GM12878 (cell line): ENCODE measurements at regions not wholly inside any gene's neighbourhood (a gene's known extent, or its start where the extent isn't known, plus 50 kb on each side); places are given as distances from the start of the nearest gene placed in this dataset.

ENCODE experiments used
- ATAC-seq: fragments of 200-7000 bp; cut with Tn5 transposase; 3 replicates; pipeline ENCODE4 v1.9.1; 2020; ENCODE audit warnings: mild to moderate bottlenecking, moderate library complexity
- BruUV-seq: library from RNA; stranded (reverse); fragments of 400-500 nt; replicated peaks from 2 replicates; lab custom pipeline; 2021; lab: Mats Ljungman, UMichigan
- CTCF ChIA-PET: fragments of 300-600 bp; sonication (Branson Sonifier 250); formaldehyde crosslinking; extraction: SDS; loops from one replicate; lab custom pipeline; 2021; ENCODE audit warnings: inconsistent platforms; lab: Yijun Ruan, JAX
- POLR2A ChIA-PET: fragments of 350-600 bp; formaldehyde crosslinking; extraction: SDS; loops from one replicate; lab custom pipeline; 2021; ENCODE audit warnings: inconsistent platforms; lab: Charles Lee
- RAD21 ChIA-PET: fragments of 300-600 bp; sonication (Branson Sonifier 250); formaldehyde crosslinking; loops from one replicate; lab custom pipeline; 2023; ENCODE audit warnings: antibody characterized with exemption; ENCODE audit not compliant: unreplicated experiment; lab: Charles Lee
- SMC1A ChIA-PET: fragments of 300-600 bp; sonication (Branson Sonifier 250); formaldehyde crosslinking; loops from one replicate; lab custom pipeline; 2023; ENCODE audit not compliant: unreplicated experiment, uncharacterized antibody; lab: Charles Lee
- DNase-seq: peaks from one replicate; pipeline ENCODE4 v3.0.0-alpha.2; 2011; ENCODE audit warnings: low read depth, low spot score
- FAIRE-seq: peaks from 3 replicates; lab custom pipeline; 2011; peaks lifted over from hg19 to GRCh38; lab: Jason Lieb, UNC
- H2AFZ ChIP-seq: 2 replicates; pipeline ENCODE4 v1.6.0; 2011; ENCODE audit warnings: low read depth, low read length, control low read depth; ENCODE audit not compliant: control insufficient read depth
- H3K27ac ChIP-seq: 2 replicates; pipeline ENCODE4 v1.5.1; 2011; ENCODE audit warnings: control low read depth; ENCODE audit not compliant: control insufficient read depth, insufficient read depth
- H3K27me3 ChIP-seq, 2 experiments: replicated peaks in 1 of 2; 2 replicates each; pipeline versions ENCODE4 v1.6.0 to v1.6.1; 2011; ENCODE audit warnings: low read length in 1 of 2; ENCODE audit not compliant: control insufficient read depth in 2 of 2, insufficient read depth in 2 of 2
- H3K36me3 ChIP-seq, 2 experiments: 2 replicates each; pipeline ENCODE4 v1.5.1; 2011; ENCODE audit warnings: low read length in 1 of 2; ENCODE audit not compliant: control insufficient read depth in 2 of 2, insufficient read depth in 2 of 2
- H3K4me1 ChIP-seq: 2 replicates; pipeline ENCODE4 v1.6.1; 2011; ENCODE audit warnings: mild to moderate bottlenecking, low read length, moderate library complexity, mixed read lengths; ENCODE audit not compliant: control insufficient read depth, insufficient read depth
- H3K4me2 ChIP-seq: 2 replicates; pipeline ENCODE4 v1.6.0; 2011; ENCODE audit warnings: control low read depth; ENCODE audit not compliant: control insufficient read depth, insufficient read depth
- H3K4me3 ChIP-seq: fragments of 200-600 bp; sonication (generic); 2 replicates; pipeline ENCODE4 v1.5.1; 2016
- H3K79me2 ChIP-seq: 2 replicates; pipeline ENCODE4 v1.6.0; 2011; ENCODE audit warnings: low read length; ENCODE audit not compliant: control insufficient read depth, insufficient read depth
- H3K9ac ChIP-seq: 2 replicates; pipeline ENCODE4 v1.8.0; 2011; ENCODE audit warnings: low read length, control low read depth, mixed read lengths; ENCODE audit not compliant: control insufficient read depth, insufficient read depth
- H3K9me3 ChIP-seq: replicated peaks from 3 replicates; pipeline ENCODE4 v1.5.1; 2011; ENCODE audit warnings: mild to moderate bottlenecking, low read length; ENCODE audit not compliant: control insufficient read depth, insufficient read depth
- H4K20me1 ChIP-seq: 2 replicates; pipeline ENCODE4 v1.6.0; 2011; ENCODE audit not compliant: control insufficient read depth, insufficient read depth
- CBX3 ChIP-seq: fragments of 200-600 bp; sonication (generic); IDR thresholded peaks from 2 replicates; pipeline ENCODE4 v1.6.1; 2016; ENCODE audit warnings: low read depth, borderline replicate concordance
- CHD1 ChIP-seq: IDR thresholded peaks from 2 replicates; pipeline ENCODE4 v1.6.1; 2012; ENCODE audit warnings: low read depth, low read length, improper control_type of control experiment
- MAX ChIP-seq: IDR thresholded peaks from 2 replicates; pipeline ENCODE4 v1.6.1; 2012; ENCODE audit warnings: low read depth, low read length, improper control_type of control experiment
- MXI1 ChIP-seq: fragments of 150-350 bp; IDR thresholded peaks from 2 replicates; pipeline ENCODE4 v1.6.1; 2011; ENCODE audit warnings: low read depth, mild to moderate bottlenecking, inconsistent platforms, low read length, improper control_type of control experiment
- NR2C1 ChIP-seq: fragments of 450-650 bp; IDR thresholded peaks from 2 replicates; pipeline ENCODE4 v1.6.1; 2017; ENCODE audit warnings: antibody characterized with exemption, mild to moderate bottlenecking, moderate library complexity
- POU2F2 ChIP-seq: IDR thresholded peaks from 3 replicates; pipeline ENCODE4 v1.6.1; 2011; ENCODE audit warnings: low read depth, mild to moderate bottlenecking, low read length, borderline replicate concordance
- RBBP5 ChIP-seq: fragments of 200-600 bp; sonication (generic); conservative IDR thresholded peaks from 2 replicates; pipeline ENCODE4 v1.6.1; 2016
- SIX5 ChIP-seq: IDR thresholded peaks from 2 replicates; pipeline ENCODE4 v1.6.1; 2011; ENCODE audit warnings: mild to moderate bottlenecking, low read depth, low read length, moderate library complexity; ENCODE audit not compliant: severe bottlenecking
- SMC3 ChIP-seq: IDR thresholded peaks from 2 replicates; pipeline ENCODE4 v1.6.1; 2011; ENCODE audit warnings: low read length, improper control_type of control experiment, borderline replicate concordance
- SREBF1 ChIP-seq: IDR thresholded peaks from 2 replicates; pipeline ENCODE4 v1.6.1; 2012; ENCODE audit warnings: mild to moderate bottlenecking, low read length
- TARDBP ChIP-seq: IDR thresholded peaks from 2 replicates; pipeline ENCODE4 v1.6.1; 2016; ENCODE audit warnings: borderline replicate concordance
- TCF3 ChIP-seq: IDR thresholded peaks from 2 replicates; pipeline ENCODE4 v1.6.1; 2012; ENCODE audit warnings: low read depth, mild to moderate bottlenecking, low read length, borderline replicate concordance; ENCODE audit not compliant: insufficient read depth
- WRNIP1 ChIP-seq: IDR thresholded peaks from 2 replicates; pipeline ENCODE4 v1.6.1; 2011; ENCODE audit warnings: low read depth, low read length, improper control_type of control experiment, borderline replicate concordance
- YBX1 ChIP-seq: fragments of 450-650 bp; IDR thresholded peaks from 2 replicates; pipeline ENCODE4 v1.6.1; 2016; ENCODE audit warnings: antibody characterized with exemption
- ZBED1 ChIP-seq: IDR thresholded peaks from 2 replicates; pipeline ENCODE4 v1.6.1; 2016; ENCODE audit warnings: borderline replicate concordance
- ZBTB40 ChIP-seq: fragments of 450-650 bp; IDR thresholded peaks from 2 replicates; pipeline ENCODE4 v1.6.1; 2016; ENCODE audit warnings: mild to moderate bottlenecking, moderate library complexity, borderline replicate concordance
- WGBS: methylation state at CpG from one replicate; pipeline ENCODE4 v1.1.6; 2016; ENCODE audit warnings: low lambda C conversion rate; ENCODE audit not compliant: insufficient replicate concordance, insufficient coverage; ENCODE audit errors: missing lambda C conversion rate; 5-methylcytosine and 5-hydroxymethylcytosine counted together
- in situ Hi-C: fragments of 300-500 bp; cut with MboI; formaldehyde crosslinking; loops from 9 replicates; pipeline ENCODE4 v1.14.3; 2018; ENCODE audit warnings: mixed read lengths
- intact Hi-C: fragments of 100-400 bp; cut with micrococcal nuclease; formaldehyde crosslinking; loops from one replicate; pipeline ENCODE4 v1.14.2; 2022; ENCODE audit not compliant: unreplicated experiment
- TF ChIP-seq, protein P1 (sequence below), 3 experiments: IDR thresholded peaks in 2 of 3; conservative IDR thresholded peaks in 1 of 3; 2 replicates each; pipeline ENCODE4 v1.5.1; 2011; ENCODE audit warnings: low read depth in 3 of 3, low read length in 3 of 3, mild to moderate bottlenecking in 3 of 3, control low read depth in 2 of 3, moderate library complexity in 2 of 3, inconsistent platforms in 1 of 3, mixed read lengths in 1 of 3; ENCODE audit not compliant: control insufficient read depth in 2 of 3, insufficient read depth in 1 of 3; ENCODE audit errors: extremely low read depth in 1 of 3

DNA sequence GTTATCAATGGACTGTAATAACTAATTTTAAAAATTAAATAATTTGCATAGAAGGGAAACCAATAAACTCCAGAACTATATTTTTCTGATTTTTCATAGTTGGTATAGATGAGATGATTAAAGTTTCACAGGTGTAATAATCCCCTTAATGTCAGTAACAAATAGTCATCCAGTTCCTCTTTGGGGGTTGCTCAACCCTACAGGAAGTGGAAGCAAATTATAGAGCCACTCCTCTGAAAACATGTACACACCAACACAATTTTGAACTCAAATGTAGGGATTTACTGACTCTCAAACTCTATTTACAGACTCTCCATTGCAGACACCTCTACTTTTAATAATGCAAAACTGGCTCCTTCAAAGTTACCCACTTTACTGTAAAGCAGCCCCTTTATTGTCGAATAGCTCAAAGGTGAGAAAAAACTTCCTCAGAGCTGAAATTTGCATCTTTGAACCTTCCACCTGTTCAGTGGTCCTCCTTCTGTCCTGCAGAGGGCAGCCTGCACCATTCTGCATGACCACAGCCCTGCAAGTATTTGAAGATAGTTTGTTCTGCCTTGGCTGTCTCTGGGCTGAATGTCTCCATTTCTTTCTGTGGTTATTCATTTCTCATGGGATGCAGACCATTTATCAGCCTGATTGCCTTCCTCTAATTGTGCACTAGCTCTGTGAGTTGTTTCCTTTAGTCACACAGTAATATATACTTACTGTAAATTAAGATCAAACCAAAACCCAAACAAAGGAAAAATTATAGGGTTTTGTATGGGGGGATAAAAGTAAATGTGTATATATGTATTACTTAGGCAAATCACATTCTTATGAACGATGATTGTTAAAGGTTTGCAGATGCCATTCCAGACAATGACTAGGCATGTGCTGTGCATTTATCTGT, 383.2 kb upstream of the SGCD start:
- Histone ChIP-seq H3K4me2 (no peak overlapping the region), H3K9ac (no peak overlapping the region), H3K4me1 (no peaks in the 10 kb centered on the region), H3K9me3 (no peaks in the 10 kb centered on the region), H4K20me1 (no peaks in the 10 kb centered on the region), H3K4me3 (no peak overlapping the region), H3K27ac (no peak overlapping the region), H3K79me2 (no peaks in the 10 kb centered on the region), H3K27me3 (no peaks in the 10 kb centered on the region; a peak in 2 of 4 replicates), H2AFZ (no peak overlapping the region), H3K36me3 (no peaks in the 10 kb centered on the region)
- intact Hi-C loops (loop anchor here (1.0 to 5.0 kb wide), 3 partner anchors 874 to 1189 kb away; no protein-coding TSS in a partner anchor), in situ Hi-C loops (loop anchor here (5.0 to 10.0 kb wide), 3 partner anchors 879 to 1181 kb away; no protein-coding TSS in a partner anchor)
- CTCF ChIA-PET = interaction anchor here (0.6 to 1.9 kb wide), 14 partner anchors 10 to 1199 kb away, joined by 3 to 14 read pairs (median 4); partner anchors contain the start of gene MED7
- SMC1A ChIA-PET = interaction anchor here (0.5 to 2.3 kb wide), 7 partner anchors 19 to 1189 kb away, joined by 3 to 8 read pairs (median 3); no protein-coding TSS in a partner anchor
- peak; percentile 44 for FAIRE-seq
- POLR2A ChIA-PET = no interaction called here
- BruUV-seq = no TSS peak
- ATAC-seq = peak; percentile 93
- no peak for DNase-seq
- 0% methylated on average over 2 of the region's 2 CpGs for WGBS
- RAD21 ChIA-PET = interaction anchor here (0.6 to 1.5 kb wide), 5 partner anchors 544 to 1188 kb away, joined by 3 to 9 read pairs (median 4); no protein-coding TSS in a partner anchor
- no peak for TF ChIP-seq SIX5
- peak; percentile 79 for TF ChIP-seq SMC3
- TF ChIP-seq, protein P1, sequence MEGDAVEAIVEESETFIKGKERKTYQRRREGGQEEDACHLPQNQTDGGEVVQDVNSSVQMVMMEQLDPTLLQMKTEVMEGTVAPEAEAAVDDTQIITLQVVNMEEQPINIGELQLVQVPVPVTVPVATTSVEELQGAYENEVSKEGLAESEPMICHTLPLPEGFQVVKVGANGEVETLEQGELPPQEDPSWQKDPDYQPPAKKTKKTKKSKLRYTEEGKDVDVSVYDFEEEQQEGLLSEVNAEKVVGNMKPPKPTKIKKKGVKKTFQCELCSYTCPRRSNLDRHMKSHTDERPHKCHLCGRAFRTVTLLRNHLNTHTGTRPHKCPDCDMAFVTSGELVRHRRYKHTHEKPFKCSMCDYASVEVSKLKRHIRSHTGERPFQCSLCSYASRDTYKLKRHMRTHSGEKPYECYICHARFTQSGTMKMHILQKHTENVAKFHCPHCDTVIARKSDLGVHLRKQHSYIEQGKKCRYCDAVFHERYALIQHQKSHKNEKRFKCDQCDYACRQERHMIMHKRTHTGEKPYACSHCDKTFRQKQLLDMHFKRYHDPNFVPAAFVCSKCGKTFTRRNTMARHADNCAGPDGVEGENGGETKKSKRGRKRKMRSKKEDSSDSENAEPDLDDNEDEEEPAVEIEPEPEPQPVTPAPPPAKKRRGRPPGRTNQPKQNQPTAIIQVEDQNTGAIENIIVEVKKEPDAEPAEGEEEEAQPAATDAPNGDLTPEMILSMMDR (IDR thresholded peaks at IDR 0.05 in 2 of 3, conservative IDR thresholded peaks at IDR 0.05 in 1 of 3; ENCODE audit: control insufficient read depth in 2 of 3, extremely low read depth in 1 of 3, insufficient read depth in 1 of 3, low read depth in 3 of 3, low read length in 3 of 3) = peak; percentile 69 to 79 (median 76)
- no peak for TF ChIP-seq MAX
- no peak for TF ChIP-seq SREBF1
- no peak for TF ChIP-seq RBBP5
- TF ChIP-seq CBX3 = no peak
- TF ChIP-seq TCF3 = no peak
- no peak for TF ChIP-seq YBX1
- TF ChIP-seq MXI1 = no peak
- TF ChIP-seq WRNIP1 = no peak
- TF ChIP-seq CHD1 = no peak
- TF ChIP-seq ZBTB40 = no peak
- TF ChIP-seq ZBED1 = no peak
- TF ChIP-seq POU2F2 = 0 out of 3 replicates have a peak, but pooled peaks have one; percentile 29
- no peak for TF ChIP-seq NR2C1
- TF ChIP-seq TARDBP = no peak
